Glutamatergic neuron (in vitro differentiated cells): ENCODE measurements at regions not wholly inside any gene's neighbourhood (a gene's known extent, or its start where the extent isn't known, plus 50 kb on each side); places are given as distances from the start of the nearest gene placed in this dataset.
A peak's percentile ranks its signal among the peaks of the same experiment; 100 is the strongest.

Source experiments
- DNase-seq: peaks from one replicate; pipeline ENCODE4 v3.0.0; 2022
- H3K27ac Mint-ChIP-seq: one replicate; pipeline ENCODE4 v1.8.0; 2020; ENCODE audit warnings: mild to moderate bottlenecking, mixed read lengths, inconsistent platforms; ENCODE audit not compliant: unreplicated experiment
- H3K27me3 Mint-ChIP-seq: one replicate; pipeline ENCODE4 v1.8.0; 2020; ENCODE audit warnings: mild to moderate bottlenecking, moderate library complexity, mixed read lengths, inconsistent platforms; ENCODE audit not compliant: unreplicated experiment
- H3K36me3 Mint-ChIP-seq: one replicate; pipeline ENCODE4 v1.8.0; 2020; ENCODE audit warnings: mild to moderate bottlenecking, mixed read lengths, inconsistent platforms; ENCODE audit not compliant: unreplicated experiment
- H3K4me1 Mint-ChIP-seq: one replicate; pipeline ENCODE4 v1.8.0; 2020; ENCODE audit warnings: mild to moderate bottlenecking, low read depth, mixed read lengths, inconsistent platforms; ENCODE audit not compliant: unreplicated experiment
- H3K4me3 Mint-ChIP-seq: one replicate; pipeline ENCODE4 v1.8.0; 2020; ENCODE audit warnings: mild to moderate bottlenecking, mixed read lengths, inconsistent platforms; ENCODE audit not compliant: unreplicated experiment
- H3K9me3 Mint-ChIP-seq: one replicate; pipeline ENCODE4 v1.8.0; 2020; ENCODE audit warnings: mild to moderate bottlenecking, moderate library complexity, mixed read lengths, inconsistent platforms; ENCODE audit not compliant: unreplicated experiment
- TF ChIP-seq, protein P1 (sequence below): fragments of 200-600 bp; sonication (generic); IDR thresholded peaks from one replicate; pipeline ENCODE4 v1.5.0; 2021; ENCODE audit not compliant: partially characterized antibody, unreplicated experiment

- no peak overlapping the region for H3K27ac Mint-ChIP-seq
- peaks cover 16% of the 10 kb centered on the region for H3K27me3 Mint-ChIP-seq
- no peaks in the 10 kb centered on the region for H3K36me3 Mint-ChIP-seq
- no peak for DNase-seq
- H3K4me1 Mint-ChIP-seq, result peaks cover 45% of the 10 kb centered on the region
- TF ChIP-seq, protein P1, sequence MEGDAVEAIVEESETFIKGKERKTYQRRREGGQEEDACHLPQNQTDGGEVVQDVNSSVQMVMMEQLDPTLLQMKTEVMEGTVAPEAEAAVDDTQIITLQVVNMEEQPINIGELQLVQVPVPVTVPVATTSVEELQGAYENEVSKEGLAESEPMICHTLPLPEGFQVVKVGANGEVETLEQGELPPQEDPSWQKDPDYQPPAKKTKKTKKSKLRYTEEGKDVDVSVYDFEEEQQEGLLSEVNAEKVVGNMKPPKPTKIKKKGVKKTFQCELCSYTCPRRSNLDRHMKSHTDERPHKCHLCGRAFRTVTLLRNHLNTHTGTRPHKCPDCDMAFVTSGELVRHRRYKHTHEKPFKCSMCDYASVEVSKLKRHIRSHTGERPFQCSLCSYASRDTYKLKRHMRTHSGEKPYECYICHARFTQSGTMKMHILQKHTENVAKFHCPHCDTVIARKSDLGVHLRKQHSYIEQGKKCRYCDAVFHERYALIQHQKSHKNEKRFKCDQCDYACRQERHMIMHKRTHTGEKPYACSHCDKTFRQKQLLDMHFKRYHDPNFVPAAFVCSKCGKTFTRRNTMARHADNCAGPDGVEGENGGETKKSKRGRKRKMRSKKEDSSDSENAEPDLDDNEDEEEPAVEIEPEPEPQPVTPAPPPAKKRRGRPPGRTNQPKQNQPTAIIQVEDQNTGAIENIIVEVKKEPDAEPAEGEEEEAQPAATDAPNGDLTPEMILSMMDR, result no peak
- H3K9me3 Mint-ChIP-seq, result peaks cover 30% of the 10 kb centered on the region
- H3K4me3 Mint-ChIP-seq, result no peak overlapping the region
Observed at GRCh38 chr9:135268031-135268430, 180.6 kb downstream of the OLFM1 start.

- no peak overlapping the region for H3K4me3 Mint-ChIP-seq
- no peaks in the 10 kb centered on the region for H3K36me3 Mint-ChIP-seq
- peaks cover 54% of the 10 kb centered on the region for H3K4me1 Mint-ChIP-seq
- H3K9me3 Mint-ChIP-seq, result peaks cover 32% of the 10 kb centered on the region
- no peak for DNase-seq
- peaks cover 18% of the 10 kb centered on the region for H3K27me3 Mint-ChIP-seq
- TF ChIP-seq, protein P1, result no peak
- H3K27ac Mint-ChIP-seq, result no peak overlapping the region
Observed at GRCh38 chr9:135268981-135269380, 181.5 kb downstream of the OLFM1 start.

DNA sequence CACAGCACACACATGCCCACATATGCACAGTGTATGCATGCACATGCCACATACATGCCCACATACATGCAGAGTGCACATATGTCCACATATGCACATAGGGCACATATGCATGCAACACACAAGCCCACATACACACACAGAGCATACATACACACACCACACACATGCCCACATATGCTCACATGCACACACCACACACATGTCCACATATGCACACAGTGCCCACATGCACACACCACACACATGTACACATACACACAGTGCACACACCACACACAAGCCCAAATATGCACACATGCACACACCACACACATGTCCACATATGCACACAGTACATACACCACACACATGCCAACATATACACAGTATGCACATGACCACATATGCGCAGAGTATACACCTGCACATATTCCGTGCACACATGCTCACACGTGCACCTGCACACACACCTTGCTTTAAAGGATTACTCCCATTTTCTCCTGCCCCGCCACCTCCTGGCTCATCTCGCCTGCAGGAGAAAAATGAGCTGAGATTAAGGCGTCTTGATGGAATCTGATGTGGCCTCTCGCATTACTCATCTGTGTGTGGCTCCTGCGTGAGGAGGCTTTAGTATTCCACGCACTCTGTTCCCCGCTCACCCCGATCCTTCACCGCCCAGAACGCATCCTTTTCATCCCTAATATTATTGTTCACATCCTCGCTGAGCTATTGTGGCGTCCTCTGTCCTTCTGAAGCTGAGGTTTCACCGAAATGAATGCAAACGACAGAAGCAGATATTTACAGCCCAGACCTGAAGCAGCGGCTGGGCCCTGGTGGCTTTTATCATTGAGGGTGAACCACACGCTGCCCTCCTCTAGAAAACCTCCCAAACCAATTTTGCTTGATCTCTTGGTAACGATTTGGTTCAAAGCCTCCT is 182.7 kb downstream of the OLFM1 start:
- H3K4me3 Mint-ChIP-seq, result peak overlapping the region; percentile 12
- peak overlapping the region; percentile 9 for H3K27ac Mint-ChIP-seq
- no peaks in the 10 kb centered on the region for H3K36me3 Mint-ChIP-seq
- H3K4me1 Mint-ChIP-seq, result peaks cover 56% of the 10 kb centered on the region
- DNase-seq, result no peak
- TF ChIP-seq, protein P1, result no peak
- H3K9me3 Mint-ChIP-seq, result peaks cover 32% of the 10 kb centered on the region
- peaks cover 18% of the 10 kb centered on the region for H3K27me3 Mint-ChIP-seq

DNA sequence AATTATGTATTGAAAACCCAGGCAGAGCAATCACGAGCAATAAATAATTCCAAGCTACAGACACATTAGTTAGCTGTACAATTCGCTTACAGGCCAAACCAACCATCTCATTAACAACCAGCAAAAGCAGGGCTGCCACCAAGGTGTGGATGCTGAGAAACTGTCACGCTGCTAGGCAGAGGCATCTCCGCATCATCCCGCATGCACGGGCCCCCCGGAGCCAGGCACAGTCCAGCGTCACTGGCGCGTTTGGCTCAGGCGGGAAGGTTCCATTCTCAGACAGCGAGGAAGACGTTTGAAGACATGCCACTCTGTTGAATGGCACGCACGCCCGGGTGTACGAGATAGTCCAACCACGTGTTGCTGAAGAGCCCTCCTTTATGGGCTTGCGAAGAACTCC is 184.0 kb downstream of the OLFM1 start:
- Mint-ChIP-seq H3K9me3 (peaks cover 31% of the 10 kb centered on the region), H3K27ac (peak overlapping the region; percentile 96), H3K4me3 (peak overlapping the region; percentile 74), H3K27me3 (peaks cover 18% of the 10 kb centered on the region), H3K36me3 (no peaks in the 10 kb centered on the region), H3K4me1 (peaks cover 56% of the 10 kb centered on the region)
- DNase-seq, result no peak
- TF ChIP-seq, protein P1, result no peak

DNA sequence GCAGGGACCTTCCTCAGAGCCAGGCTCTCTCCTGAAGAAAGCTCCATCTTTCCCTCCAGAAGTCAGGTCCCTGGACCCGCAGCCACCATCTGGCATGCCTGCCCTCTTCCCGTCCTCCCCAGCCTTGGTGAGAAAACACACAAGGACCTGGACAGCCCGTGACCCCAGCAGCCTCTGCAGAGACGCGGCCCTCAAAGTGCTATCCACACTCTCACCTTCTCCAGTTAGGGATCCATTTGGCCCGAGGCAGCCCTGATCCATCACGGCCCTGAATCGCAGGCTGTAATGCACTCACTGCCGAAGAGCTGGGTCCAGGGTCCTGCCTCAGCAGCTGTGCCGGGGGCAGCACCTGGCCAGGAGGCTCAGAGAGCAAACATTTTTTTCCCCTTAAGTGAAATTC is 185.1 kb downstream of the OLFM1 start:
- H3K36me3 Mint-ChIP-seq, result no peaks in the 10 kb centered on the region
- peak overlapping the region; percentile 74 for H3K4me3 Mint-ChIP-seq
- H3K27ac Mint-ChIP-seq, result peak overlapping the region; percentile 96
- peaks cover 31% of the 10 kb centered on the region for H3K9me3 Mint-ChIP-seq
- DNase-seq, result peak; percentile 61
- H3K27me3 Mint-ChIP-seq, result peaks cover 18% of the 10 kb centered on the region
- peaks cover 56% of the 10 kb centered on the region for H3K4me1 Mint-ChIP-seq
- TF ChIP-seq, protein P1, result no peak
